ENCODE measurements at regions not wholly inside any gene's neighbourhood (a gene's known extent, or its start where the extent isn't known, plus 50 kb on each side); places are given as distances from the start of the nearest gene placed in this dataset.

- Histone ChIP-seq H3F3A (ENCODE audit: insufficient read depth, low read length, poor library complexity, severe bottlenecking) (no peaks in the 10 kb centered on the region), H3K9ac (ENCODE audit: low read length) (no peak overlapping the region), H3K27me3 (ENCODE audit: insufficient read depth, low read depth, low read length) (no peaks in the 10 kb centered on the region), H3K9me3 (ENCODE audit: low read length) (no peaks in the 10 kb centered on the region), H3K36me3 (ENCODE audit: insufficient read depth, low read length) (no peaks in the 10 kb centered on the region), H4K20me1 (ENCODE audit: insufficient read depth) (no peaks in the 10 kb centered on the region), H3K27ac (ENCODE audit: low read length) (no peak overlapping the region), H3K4me3 (ENCODE audit: low read length) (no peak overlapping the region), H2AFZ (ENCODE audit: low read depth, low read length) (no peak overlapping the region), H3K9me2 (ENCODE audit: insufficient read depth, low read length) (no peaks in the 10 kb centered on the region), H3K4me2 (ENCODE audit: low read length) (no peak overlapping the region), H3K79me2 (replicated peaks; ENCODE audit: insufficient read depth, low read length) (no peaks in the 10 kb centered on the region)
- TF ChIP-seq CTCF (IDR thresholded peaks at IDR 0.05; ENCODE audit: poor library complexity, severe bottlenecking): no peak
- no peak for TF ChIP-seq EP300 (conservative IDR thresholded peaks at IDR 0.05; ENCODE audit: poor library complexity, severe bottlenecking)
- no peak for TF ChIP-seq EZH2 (IDR thresholded peaks at IDR 0.05; ENCODE audit: borderline replicate concordance, insufficient read depth, low read length, poor library complexity, severe bottlenecking)
These were observed 424.0 kb upstream of the CCNH start for GRCh38 chr5:87836696-87837095.

GRCh38 chr5:87831499-87831898, 418.8 kb upstream of the CCNH start:
- Histone ChIP-seq H4K20me1 (ENCODE audit: insufficient read depth) (no peaks in the 10 kb centered on the region), H3K36me3 (ENCODE audit: insufficient read depth, low read length) (no peaks in the 10 kb centered on the region), H3K9me3 (ENCODE audit: low read length) (no peaks in the 10 kb centered on the region), H3K4me3 (ENCODE audit: low read length) (no peak overlapping the region), H2AFZ (ENCODE audit: low read depth, low read length) (no peak overlapping the region), H3K27me3 (ENCODE audit: insufficient read depth, low read depth, low read length) (no peaks in the 10 kb centered on the region), H3K9me2 (ENCODE audit: insufficient read depth, low read length) (no peaks in the 10 kb centered on the region), H3K4me2 (ENCODE audit: low read length) (no peak overlapping the region), H3K79me2 (replicated peaks; ENCODE audit: insufficient read depth, low read length) (no peaks in the 10 kb centered on the region), H3K27ac (ENCODE audit: low read length) (no peak overlapping the region), H3F3A (ENCODE audit: insufficient read depth, low read length, poor library complexity, severe bottlenecking) (no peaks in the 10 kb centered on the region), H3K9ac (ENCODE audit: low read length) (no peak overlapping the region)
- TF ChIP-seq MXI1 (conservative IDR thresholded peaks at IDR 0.05; ENCODE audit: poor library complexity, severe bottlenecking) (no peak), POLR2AphosphoS5 (IDR thresholded peaks at IDR 0.05) (no peak), EP300 (conservative IDR thresholded peaks at IDR 0.05; ENCODE audit: poor library complexity, severe bottlenecking) (no peak), REST (IDR thresholded peaks at IDR 0.05; ENCODE audit: borderline replicate concordance) (no peak), SMC3 (conservative IDR thresholded peaks at IDR 0.05; ENCODE audit: poor library complexity) (no peak), EZH2 (IDR thresholded peaks at IDR 0.05; ENCODE audit: borderline replicate concordance, insufficient read depth, low read length, poor library complexity, severe bottlenecking) (no peak), RAD21 (conservative IDR thresholded peaks at IDR 0.05) (no peak), TAF1 (IDR thresholded peaks at IDR 0.05; ENCODE audit: low read depth) (no peak), CTCF (IDR thresholded peaks at IDR 0.05; ENCODE audit: poor library complexity, severe bottlenecking) (no peak)

Data from neural cell (in vitro differentiated cells).